Peyer's patch (tissue), 4 donors: ENCODE measurements at regions not wholly inside any gene's neighbourhood (a gene's known extent, or its start where the extent isn't known, plus 50 kb on each side); places are given as distances from the start of the nearest gene placed in this dataset.

Experiments used
- DNase-seq, 3 donors: peaks; one replicate each; pipeline ENCODE4 v3.0.0-alpha.2; 2017 to 2019
- H3K27ac ChIP-seq, 4 donors: fragments of 200-600 bp; sonication (generic); one replicate each; pipeline ENCODE4 v1.5.1; 2016 to 2019
- H3K27me3 ChIP-seq, 2 donors: fragments of 200-600 bp; sonication (generic); one replicate each; pipeline ENCODE4 v1.5.1; 2019
- H3K36me3 ChIP-seq, 3 donors: fragments of 200-600 bp; sonication (generic); one replicate each; pipeline ENCODE4 v1.5.1; 2016 to 2019
- H3K4me1 ChIP-seq, 4 donors: fragments of 200-600 bp; sonication (generic); one replicate each; pipeline ENCODE4 v1.5.1; 2016 to 2019
- H3K4me3 ChIP-seq, 4 donors: fragments of 200-600 bp; sonication (generic); 1 replicate in 3 of 4; 2 replicates in 1 of 4; pipeline ENCODE4 v1.5.1; 2016 to 2019; ENCODE audit warnings: mild to moderate bottlenecking in 1 of 4
- H3K9me3 ChIP-seq, 4 donors: fragments of 200-600 bp; sonication (generic); one replicate each; pipeline ENCODE4 v1.5.1; 2016 to 2019; ENCODE audit warnings: mild to moderate bottlenecking in 1 of 4
- POLR2A ChIP-seq, 2 donors: fragments of 450-650 bp; IDR thresholded peaks; one replicate each; pipeline ENCODE4 v1.5.1; 2017; ENCODE audit warnings: antibody characterized with exemption in 2 of 2, mild to moderate bottlenecking in 2 of 2, moderate library complexity in 2 of 2
- TF ChIP-seq, protein P1 (sequence below), 6 experiments: fragments of 450-650 bp in 4 of 6; fragments of 200-600 bp in 2 of 6; sonication (generic) in 1 of 6; IDR thresholded peaks; one replicate each; pipeline ENCODE4 v1.5.1; 2017 to 2019; ENCODE audit warnings: antibody characterized with exemption in 6 of 6, mild to moderate bottlenecking in 3 of 6, moderate library complexity in 1 of 6

DNA sequence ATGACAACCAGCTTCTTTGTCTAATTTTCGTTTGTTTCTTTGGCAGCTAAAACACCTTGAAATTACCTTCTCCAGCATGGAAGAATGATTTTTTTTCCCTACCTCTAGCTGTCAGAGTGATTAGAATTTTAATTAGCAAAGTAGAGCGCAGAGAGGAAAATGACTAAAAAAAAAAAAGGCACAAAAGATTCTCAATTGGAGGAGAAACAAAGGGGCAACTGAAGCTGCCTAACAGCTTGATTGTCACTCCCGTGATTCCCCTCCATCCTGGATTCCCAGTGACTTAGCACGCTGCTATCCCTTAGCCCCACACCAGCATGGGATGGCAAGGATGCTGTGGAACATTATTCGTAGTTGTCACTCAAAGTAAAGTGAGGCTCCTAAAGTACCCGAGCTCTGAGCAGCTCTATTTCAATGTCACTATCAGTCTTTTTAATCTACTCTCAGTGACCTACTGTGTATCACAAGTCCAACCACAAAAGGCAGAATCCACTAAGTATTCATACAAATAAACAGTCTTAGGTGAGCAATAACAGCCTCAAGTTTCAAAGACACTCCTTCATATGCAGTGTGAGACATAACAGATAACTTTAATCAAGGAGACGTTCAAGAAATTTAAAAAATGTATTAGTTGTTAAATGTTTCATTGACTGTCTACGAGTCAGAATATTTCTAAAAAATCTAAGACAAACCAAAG, 710.0 kb upstream of the GRAMD2B start:
- no peak for DNase-seq
- Histone ChIP-seq H3K4me1 (no peaks in the 10 kb centered on the region), H3K27ac (no peak overlapping the region), H3K27me3 (no peaks in the 10 kb centered on the region), H3K9me3 (no peaks in the 10 kb centered on the region), H3K4me3 (no peak overlapping the region), H3K36me3 (no peaks in the 10 kb centered on the region)
- TF ChIP-seq, protein P1, sequence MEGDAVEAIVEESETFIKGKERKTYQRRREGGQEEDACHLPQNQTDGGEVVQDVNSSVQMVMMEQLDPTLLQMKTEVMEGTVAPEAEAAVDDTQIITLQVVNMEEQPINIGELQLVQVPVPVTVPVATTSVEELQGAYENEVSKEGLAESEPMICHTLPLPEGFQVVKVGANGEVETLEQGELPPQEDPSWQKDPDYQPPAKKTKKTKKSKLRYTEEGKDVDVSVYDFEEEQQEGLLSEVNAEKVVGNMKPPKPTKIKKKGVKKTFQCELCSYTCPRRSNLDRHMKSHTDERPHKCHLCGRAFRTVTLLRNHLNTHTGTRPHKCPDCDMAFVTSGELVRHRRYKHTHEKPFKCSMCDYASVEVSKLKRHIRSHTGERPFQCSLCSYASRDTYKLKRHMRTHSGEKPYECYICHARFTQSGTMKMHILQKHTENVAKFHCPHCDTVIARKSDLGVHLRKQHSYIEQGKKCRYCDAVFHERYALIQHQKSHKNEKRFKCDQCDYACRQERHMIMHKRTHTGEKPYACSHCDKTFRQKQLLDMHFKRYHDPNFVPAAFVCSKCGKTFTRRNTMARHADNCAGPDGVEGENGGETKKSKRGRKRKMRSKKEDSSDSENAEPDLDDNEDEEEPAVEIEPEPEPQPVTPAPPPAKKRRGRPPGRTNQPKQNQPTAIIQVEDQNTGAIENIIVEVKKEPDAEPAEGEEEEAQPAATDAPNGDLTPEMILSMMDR (IDR thresholded peaks at IDR 0.05) = no peak
- TF ChIP-seq POLR2A (IDR thresholded peaks at IDR 0.05) = no peak

DNA sequence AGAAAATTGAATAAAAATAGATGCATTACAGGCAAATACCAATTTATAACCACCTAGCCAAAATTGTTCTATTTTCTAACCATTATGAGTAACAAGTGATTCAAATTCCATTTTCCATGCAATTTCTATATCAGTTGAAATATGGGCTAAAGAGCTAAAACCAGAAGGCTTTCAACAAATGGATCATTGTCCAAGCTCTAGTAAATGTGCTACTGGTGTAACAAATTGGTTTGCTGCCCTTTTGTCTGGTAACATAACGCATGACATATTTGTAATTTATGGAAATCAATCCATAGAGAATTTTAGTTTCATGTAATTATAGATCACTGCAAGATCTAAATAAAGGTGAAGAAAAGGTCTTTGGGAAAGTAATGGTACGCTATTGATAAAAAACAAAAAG, 708.0 kb upstream of the GRAMD2B start:
- Histone ChIP-seq H3K4me3 (no peak overlapping the region), H3K4me1 (no peaks in the 10 kb centered on the region)

DNA sequence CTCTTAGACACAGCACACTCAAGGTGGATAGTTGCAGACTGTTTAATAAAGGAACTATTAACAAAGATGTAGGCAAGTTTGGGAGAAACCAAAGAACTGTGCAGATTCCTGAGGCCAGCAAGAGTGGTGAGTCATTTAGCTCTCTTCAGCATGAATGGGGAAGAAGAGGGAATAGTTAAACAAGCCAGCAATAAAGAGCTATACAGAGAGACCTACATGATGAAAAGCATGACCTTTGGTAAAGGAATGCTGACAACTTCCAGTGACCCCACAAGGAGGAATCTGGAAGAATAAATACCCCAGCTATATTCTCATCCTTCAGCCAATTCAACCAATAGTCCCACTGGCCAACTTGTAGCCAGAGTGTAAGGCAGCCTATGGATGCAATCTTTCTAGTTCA, 706.0 kb upstream of the GRAMD2B start:
- TF ChIP-seq, protein P1 (IDR thresholded peaks at IDR 0.05) = no peak
- no peak for TF ChIP-seq POLR2A (IDR thresholded peaks at IDR 0.05)
- H3K4me1 ChIP-seq = no peaks in the 10 kb centered on the region

More for the DNA sequence above, 708.0 kb upstream of the GRAMD2B start:
- Histone ChIP-seq H3K27ac (no peak overlapping the region), H3K9me3 (no peaks in the 10 kb centered on the region), H3K27me3 (no peaks in the 10 kb centered on the region), H3K36me3 (no peaks in the 10 kb centered on the region)
- no peak for DNase-seq
- no peak for TF ChIP-seq POLR2A (IDR thresholded peaks at IDR 0.05)
- TF ChIP-seq, protein P1 (IDR thresholded peaks at IDR 0.05) = no peak

DNA sequence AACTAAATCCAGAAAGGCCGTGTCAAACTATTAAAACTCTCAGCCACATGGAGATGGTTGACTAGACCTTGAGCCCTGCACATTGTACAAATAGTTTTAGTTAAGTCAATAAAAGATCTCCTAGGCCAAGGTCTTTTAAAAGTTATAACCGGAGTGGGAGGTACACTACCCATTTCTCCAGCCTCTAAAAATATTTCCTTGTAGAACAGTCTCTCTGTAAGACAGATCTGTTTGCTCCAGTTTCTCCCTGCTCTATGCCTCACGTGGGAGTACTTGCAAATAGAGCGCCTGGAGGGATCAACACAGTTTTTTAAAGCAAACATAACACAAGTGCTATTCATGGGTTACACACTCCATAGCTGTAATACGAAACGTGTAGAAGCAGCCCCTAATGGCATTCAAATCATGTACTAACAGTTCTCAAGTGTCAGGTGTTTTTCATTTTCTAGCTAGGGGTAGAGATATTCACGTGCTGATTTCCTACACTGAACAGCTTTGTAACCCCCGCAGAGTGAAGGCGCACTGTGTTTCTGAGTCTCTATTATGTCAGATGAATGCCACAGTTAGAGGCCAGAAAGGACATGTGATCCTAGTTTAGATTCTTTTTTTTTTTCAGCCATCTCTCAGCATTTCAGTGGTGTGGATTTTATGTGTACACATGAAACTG, 703.4 kb upstream of the GRAMD2B start:
- Histone ChIP-seq H3K27me3 (no peaks in the 10 kb centered on the region), H3K4me1 (no peaks in the 10 kb centered on the region), H3K27ac (no peak overlapping the region), H3K9me3 (no peaks in the 10 kb centered on the region), H3K36me3 (no peaks in the 10 kb centered on the region), H3K4me3 (no peak overlapping the region)
- TF ChIP-seq, protein P1 (IDR thresholded peaks at IDR 0.05) = no peak
- no peak for TF ChIP-seq POLR2A (IDR thresholded peaks at IDR 0.05)
- no peak for DNase-seq

More for the DNA sequence above, 706.0 kb upstream of the GRAMD2B start:
- H3K27me3 ChIP-seq = no peaks in the 10 kb centered on the region
- no peaks in the 10 kb centered on the region for H3K9me3 ChIP-seq
- H3K36me3 ChIP-seq = no peaks in the 10 kb centered on the region
- H3K4me3 ChIP-seq = no peak overlapping the region
- no peak for DNase-seq
- no peak overlapping the region for H3K27ac ChIP-seq

DNA sequence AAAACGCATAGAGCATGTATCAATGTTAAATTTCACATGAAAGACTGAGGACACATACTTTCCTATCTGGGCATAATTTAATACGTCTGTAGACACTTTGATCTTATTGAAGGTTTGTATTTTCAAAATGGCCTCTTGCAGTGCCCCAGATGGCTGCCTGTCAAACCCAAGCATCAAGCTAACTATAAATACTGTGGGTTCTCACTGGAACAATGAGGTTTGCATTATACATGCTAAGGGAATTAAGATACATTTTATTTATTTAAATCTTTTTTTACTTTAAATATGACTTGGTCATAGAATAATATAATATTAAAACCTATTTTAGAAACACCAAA, 702.9 kb upstream of the GRAMD2B start:
- Histone ChIP-seq H3K27me3 (no peaks in the 10 kb centered on the region), H3K9me3 (no peaks in the 10 kb centered on the region), H3K36me3 (no peaks in the 10 kb centered on the region), H3K4me3 (no peak overlapping the region), H3K4me1 (no peaks in the 10 kb centered on the region), H3K27ac (no peak overlapping the region)
- no peak for DNase-seq
- TF ChIP-seq, protein P1 (IDR thresholded peaks at IDR 0.05) = no peak
- TF ChIP-seq POLR2A (IDR thresholded peaks at IDR 0.05) = no peak
